Pons (tissue), 1 donor: ENCODE measurements at regions not wholly inside any gene's neighbourhood (a gene's known extent, or its start where the extent isn't known, plus 50 kb on each side); places are given as distances from the start of the nearest gene placed in this dataset.

Experiments used
- DNase-seq: peaks from one replicate; pipeline ENCODE4 v3.0.0-alpha.2; 2016; ENCODE audit warnings: low spot score

GRCh38 chr12:90126125-90126524 is 417.5 kb upstream of the ATP2B1 start:
- DNase-seq = no peak

DNA sequence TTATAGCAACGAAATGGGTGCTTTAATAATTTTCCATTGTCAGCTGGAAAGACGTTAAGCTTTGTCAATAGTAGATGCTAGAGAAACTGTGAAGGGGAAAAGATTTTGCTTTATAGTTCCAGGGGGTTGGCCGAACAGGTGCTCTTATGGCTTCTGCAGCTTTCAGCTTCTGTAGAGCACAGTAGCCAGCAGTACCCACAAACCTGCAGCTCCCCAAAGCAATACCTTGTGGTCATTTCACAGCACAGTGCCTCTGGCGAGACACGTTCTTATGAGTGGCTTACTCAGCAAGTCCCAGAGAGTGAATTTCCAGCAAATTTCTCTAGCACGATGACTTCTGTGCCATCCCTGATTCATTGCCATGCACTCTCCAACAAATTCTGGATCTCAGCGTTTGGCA is 416.3 kb upstream of the ATP2B1 start:
- no peak for DNase-seq

- no peak for DNase-seq
Measured at GRCh38 chr12:90124289-90124688, 415.7 kb upstream of the ATP2B1 start.

DNA sequence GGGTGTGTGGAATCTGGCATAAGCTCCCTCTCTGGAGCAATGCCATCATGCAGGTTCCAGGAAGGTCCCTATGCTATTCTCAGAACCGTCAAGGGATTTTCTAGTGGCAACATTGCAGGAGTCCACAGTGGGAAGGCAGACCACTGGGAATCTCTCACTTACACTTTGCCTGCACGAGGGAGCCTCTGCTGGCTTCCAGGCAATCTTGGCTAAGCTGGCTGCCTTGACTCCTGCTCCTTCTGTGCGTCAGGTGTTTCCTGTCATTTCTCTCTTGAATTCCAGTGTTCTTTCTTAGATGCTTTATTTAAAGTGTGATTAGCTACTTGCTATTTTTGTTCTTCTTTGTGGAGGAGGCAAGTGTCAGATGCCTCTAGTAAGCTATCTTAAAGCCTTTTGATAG is 414.0 kb upstream of the ATP2B1 start:
- DNase-seq = no peak

DNA sequence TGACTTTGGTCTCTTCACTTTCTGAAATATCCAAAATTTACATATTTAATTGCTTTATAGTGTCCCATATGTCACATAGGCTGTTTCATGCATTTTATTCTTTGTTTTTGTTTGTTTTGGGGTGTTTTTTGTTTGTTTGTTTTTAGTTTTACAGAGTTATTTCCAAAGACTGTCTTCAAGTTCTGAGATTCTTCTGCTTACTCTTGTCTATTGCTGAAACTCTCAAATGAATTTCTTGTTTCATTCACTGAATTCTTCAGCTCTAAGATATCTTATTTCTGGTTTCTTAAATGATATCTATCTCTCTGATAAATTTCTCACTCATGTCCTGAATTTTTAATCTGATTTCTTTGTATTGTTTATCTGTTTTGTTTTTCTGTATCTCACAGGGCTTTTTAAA is 412.0 kb upstream of the ATP2B1 start:
- DNase-seq = no peak

DNA sequence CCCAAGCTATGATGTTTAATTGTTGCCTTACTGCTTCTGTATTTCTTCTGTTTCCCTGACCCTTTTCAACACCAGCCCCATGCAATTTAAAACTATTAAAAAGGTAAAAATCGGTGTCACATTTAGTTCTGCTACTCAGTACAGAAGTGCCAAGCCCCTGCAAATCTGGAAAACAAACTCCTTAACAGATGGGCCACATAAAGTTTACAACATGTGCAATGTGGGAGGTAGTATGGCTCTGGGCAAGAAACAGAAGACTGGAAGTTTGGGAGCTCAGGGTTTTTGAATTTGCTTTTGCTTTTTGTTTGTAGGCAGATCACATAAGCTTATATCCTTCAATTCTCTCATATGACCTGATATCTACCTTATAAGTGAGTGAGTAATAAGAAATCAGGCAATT is 404.0 kb upstream of the ATP2B1 start:
- DNase-seq = no peak

DNA sequence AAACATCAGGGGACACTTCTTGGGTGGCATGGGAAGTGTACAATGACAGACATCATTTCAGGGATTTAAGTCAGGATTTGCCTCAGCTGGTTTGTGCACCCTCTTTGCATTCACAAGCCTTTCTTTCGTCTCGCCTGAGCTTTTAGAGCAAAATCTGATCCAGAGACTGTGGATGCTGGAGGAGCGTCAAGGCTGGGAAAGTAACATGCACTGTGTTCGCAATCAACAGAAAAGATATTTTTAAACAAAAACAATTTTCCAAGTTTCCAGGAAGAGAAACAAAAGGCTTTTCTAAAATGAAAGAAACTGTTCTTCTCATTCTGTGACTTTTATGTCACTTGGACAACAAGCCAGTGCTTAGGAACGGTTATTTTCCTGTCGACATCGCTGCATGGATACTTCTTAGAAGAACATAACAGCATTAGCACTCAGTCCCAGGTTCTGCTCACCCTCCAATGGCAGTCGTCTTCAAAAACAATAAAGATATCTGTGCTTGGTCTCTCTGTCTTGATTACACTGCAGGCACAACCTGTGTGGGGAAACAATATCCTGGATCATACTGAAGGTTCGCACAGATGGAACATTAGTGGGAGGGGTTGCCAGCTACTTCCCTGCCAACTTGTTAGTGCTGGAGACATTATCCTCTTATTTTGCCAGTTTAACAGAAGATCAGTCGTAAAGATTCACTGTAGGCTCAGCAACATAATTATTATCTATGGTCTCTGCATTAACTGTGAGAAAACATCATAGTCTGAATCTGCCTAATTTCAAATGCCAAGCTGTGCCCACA is 403.3 kb upstream of the ATP2B1 start:
- no peak for DNase-seq

GRCh38 chr12:90106568-90106967 is 397.9 kb upstream of the ATP2B1 start:
- no peak for DNase-seq

GRCh38 chr12:90102957-90103652 is 394.5 kb upstream of the ATP2B1 start:
- DNase-seq = peak; percentile 47

- DNase-seq = no peak
Measured at GRCh38 chr12:90100579-90100978, 391.9 kb upstream of the ATP2B1 start.

GRCh38 chr12:90099288-90099687 is 390.6 kb upstream of the ATP2B1 start:
- no peak for DNase-seq

DNA sequence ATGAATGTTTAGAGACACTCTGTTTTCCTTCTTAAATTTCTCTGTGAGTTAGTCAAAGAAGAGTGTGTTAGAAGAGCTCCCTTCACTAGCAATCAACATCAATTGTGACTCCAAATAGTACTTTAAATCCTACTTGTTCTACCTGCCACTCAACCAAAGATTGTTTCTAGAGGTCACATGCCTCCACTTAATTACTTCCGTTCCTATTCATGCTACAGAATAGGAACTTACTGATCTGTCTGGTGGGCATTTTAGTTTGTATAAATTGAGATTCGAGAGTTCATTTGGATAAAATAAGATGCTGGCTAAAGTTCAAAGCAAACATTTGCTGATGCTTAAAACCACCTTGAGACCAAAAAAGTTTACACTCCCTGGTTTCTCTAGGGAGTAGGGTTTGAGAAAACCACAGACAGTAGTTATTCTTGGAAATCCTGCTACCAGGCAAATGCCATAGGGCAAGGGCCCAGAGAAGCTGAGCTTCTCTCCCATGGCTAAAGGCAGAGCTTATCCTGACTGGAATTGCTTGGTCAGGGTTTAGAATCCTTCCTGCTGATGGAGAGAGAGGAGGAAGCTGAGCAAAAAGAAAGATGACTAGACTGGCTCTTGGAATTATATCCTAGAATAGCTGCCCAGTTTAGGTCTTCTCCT is 389.6 kb upstream of the ATP2B1 start:
- no peak for DNase-seq

DNA sequence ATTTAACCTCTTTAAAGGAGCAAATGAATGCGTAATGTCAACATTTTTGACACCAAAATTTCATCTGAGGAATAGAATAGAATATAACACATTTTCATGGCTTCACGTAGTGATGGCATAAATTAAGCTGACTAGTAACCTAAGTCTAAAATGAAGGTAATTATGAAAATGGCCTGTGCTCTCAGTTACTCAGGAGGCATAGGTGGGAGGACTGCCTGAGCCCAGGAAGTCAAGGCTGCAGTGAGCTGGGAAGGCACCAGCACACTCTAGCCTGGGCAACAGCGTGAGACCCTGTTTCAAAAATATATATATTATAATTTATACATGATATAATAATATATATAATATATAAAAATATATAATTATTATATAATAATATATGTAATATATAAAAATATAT is 383.2 kb upstream of the ATP2B1 start:
- DNase-seq = no peak

- DNase-seq = no peak
Measured at GRCh38 chr12:90090929-90091651, 382.5 kb upstream of the ATP2B1 start.

- DNase-seq = no peak
Measured at GRCh38 chr12:90086281-90086680, 377.6 kb upstream of the ATP2B1 start.

- DNase-seq = no peak
Measured at GRCh38 chr12:90085494-90086274, 377.0 kb upstream of the ATP2B1 start.

DNA sequence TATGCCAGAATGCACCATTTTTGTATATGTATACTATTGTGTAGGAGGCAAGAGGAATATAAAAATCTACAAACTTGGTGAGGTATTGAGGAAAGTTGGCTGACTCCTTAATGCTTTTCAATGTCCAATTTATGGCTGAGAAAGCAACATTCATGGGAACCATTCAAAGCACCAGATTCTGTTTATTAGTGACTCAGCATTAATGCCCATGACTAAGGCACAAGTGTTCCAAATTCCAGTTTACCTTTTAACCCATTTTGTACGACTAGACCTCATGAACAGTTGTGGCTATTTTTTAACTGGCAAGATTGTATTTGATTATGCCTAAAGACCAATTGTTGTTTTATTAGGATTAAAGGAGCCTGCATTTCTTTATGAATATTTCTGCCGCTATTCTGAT is 375.4 kb upstream of the ATP2B1 start:
- DNase-seq = no peak

GRCh38 chr12:90080616-90081015 is 372.0 kb upstream of the ATP2B1 start:
- no peak for DNase-seq

GRCh38 chr12:90079529-90080210 is 371.0 kb upstream of the ATP2B1 start:
- no peak for DNase-seq

- DNase-seq = no peak
Measured at GRCh38 chr12:90078344-90078743, 369.7 kb upstream of the ATP2B1 start.

GRCh38 chr12:90077756-90078155 is 369.1 kb upstream of the ATP2B1 start:
- no peak for DNase-seq
